Breast epithelium (tissue), 3 donors: ENCODE measurements at regions not wholly inside any gene's neighbourhood (a gene's known extent, or its start where the extent isn't known, plus 50 kb on each side); places are given as distances from the start of the nearest gene placed in this dataset.

ENCODE experiments used
- POLR2AphosphoS5 ChIP-seq, 3 donors: sonication (generic); formaldehyde crosslinking; IDR thresholded peaks; one replicate each; pipeline ENCODE4 v1.6.1; 2017; ENCODE audit warnings: antibody characterized with exemption in 3 of 3
- TF ChIP-seq, protein P1 (sequence below), 3 donors: fragments of 450-650 bp; IDR thresholded peaks; one replicate each; pipeline ENCODE4 v1.5.1; 2016 to 2017; ENCODE audit warnings: antibody characterized with exemption in 3 of 3, mild to moderate bottlenecking in 3 of 3, moderate library complexity in 3 of 3

- TF ChIP-seq, protein P1, sequence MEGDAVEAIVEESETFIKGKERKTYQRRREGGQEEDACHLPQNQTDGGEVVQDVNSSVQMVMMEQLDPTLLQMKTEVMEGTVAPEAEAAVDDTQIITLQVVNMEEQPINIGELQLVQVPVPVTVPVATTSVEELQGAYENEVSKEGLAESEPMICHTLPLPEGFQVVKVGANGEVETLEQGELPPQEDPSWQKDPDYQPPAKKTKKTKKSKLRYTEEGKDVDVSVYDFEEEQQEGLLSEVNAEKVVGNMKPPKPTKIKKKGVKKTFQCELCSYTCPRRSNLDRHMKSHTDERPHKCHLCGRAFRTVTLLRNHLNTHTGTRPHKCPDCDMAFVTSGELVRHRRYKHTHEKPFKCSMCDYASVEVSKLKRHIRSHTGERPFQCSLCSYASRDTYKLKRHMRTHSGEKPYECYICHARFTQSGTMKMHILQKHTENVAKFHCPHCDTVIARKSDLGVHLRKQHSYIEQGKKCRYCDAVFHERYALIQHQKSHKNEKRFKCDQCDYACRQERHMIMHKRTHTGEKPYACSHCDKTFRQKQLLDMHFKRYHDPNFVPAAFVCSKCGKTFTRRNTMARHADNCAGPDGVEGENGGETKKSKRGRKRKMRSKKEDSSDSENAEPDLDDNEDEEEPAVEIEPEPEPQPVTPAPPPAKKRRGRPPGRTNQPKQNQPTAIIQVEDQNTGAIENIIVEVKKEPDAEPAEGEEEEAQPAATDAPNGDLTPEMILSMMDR (IDR thresholded peaks at IDR 0.05): no peak
- no peak for TF ChIP-seq POLR2AphosphoS5 (IDR thresholded peaks at IDR 0.05)
These were observed 722.4 kb upstream of the POT1 start for GRCh38 chr7:125651823-125652528.
